ENCODE measurements at regions not wholly inside any gene's neighbourhood (a gene's known extent, or its start where the extent isn't known, plus 50 kb on each side); places are given as distances from the start of the nearest gene placed in this dataset.

- TF ChIP-seq SMC3 (IDR thresholded peaks at IDR 0.05) (no peak), EP300 (IDR thresholded peaks at IDR 0.05) (no peak), RFX5 (IDR thresholded peaks at IDR 0.05) (no peak), CEBPB (IDR thresholded peaks at IDR 0.05) (no peak), FOSB (CRISPR knock-in tag; IDR thresholded peaks at IDR 0.05) (no peak), MAZ (IDR thresholded peaks at IDR 0.05; ENCODE audit: borderline replicate concordance, low read depth, low read length) (no peak), CBX2 (IDR thresholded peaks at IDR 0.05; ENCODE audit: borderline replicate concordance, low read depth) (no peak), MAX (IDR thresholded peaks at IDR 0.05) (no peak), USF2 (IDR thresholded peaks at IDR 0.05) (no peak), CTCF (IDR thresholded peaks at IDR 0.05) (no peak), POLR2A (IDR thresholded peaks at IDR 0.05; ENCODE audit: low read length) (no peak), BCL3 (IDR thresholded peaks at IDR 0.05) (no peak), CHD2 (IDR thresholded peaks at IDR 0.05; ENCODE audit: low read length, partially characterized antibody) (no peak), JUNB (IDR thresholded peaks at IDR 0.05) (no peak)
These were observed 330.7 kb downstream of the CDH26 start for GRCh38 chr20:60288945-60289344.
